Endothelial cell of umbilical vein (primary cell): ENCODE measurements at regions not wholly inside any gene's neighbourhood (a gene's known extent, or its start where the extent isn't known, plus 50 kb on each side); places are given as distances from the start of the nearest gene placed in this dataset.

Experiments used
- CTCF ChIP-seq, 2 donors: IDR thresholded peaks; 1 replicate in 1 of 2; 2 replicates in 1 of 2; pipeline ENCODE4 v1.5.1; 2011; ENCODE audit warnings: low read length in 2 of 2, mild to moderate bottlenecking in 2 of 2, moderate library complexity in 2 of 2, control low read depth in 1 of 2, inconsistent platforms in 1 of 2, low read depth in 1 of 2; ENCODE audit not compliant: insufficient read depth in 1 of 2; ENCODE audit errors: extremely low read depth in 1 of 2
- EZH2 ChIP-seq: IDR thresholded peaks from 2 replicates; pipeline ENCODE4 v1.6.1; 2012; ENCODE audit warnings: borderline replicate concordance, low read depth, mild to moderate bottlenecking, moderate library complexity, low read length, inconsistent platforms; ENCODE audit not compliant: severe bottlenecking
- FOS ChIP-seq: IDR thresholded peaks from 2 replicates; pipeline ENCODE4 v1.6.1; 2011; ENCODE audit warnings: mild to moderate bottlenecking, low read length, moderate library complexity, borderline replicate concordance; ENCODE audit not compliant: insufficient read depth
- JUN ChIP-seq: IDR thresholded peaks from 2 replicates; pipeline ENCODE4 v1.6.1; 2011; ENCODE audit warnings: borderline replicate concordance, low read depth; ENCODE audit not compliant: insufficient read length, insufficient read depth
- MYC ChIP-seq: IDR thresholded peaks from one replicate; pipeline ENCODE4 v1.6.1; 2011; ENCODE audit warnings: mild to moderate bottlenecking, low read depth, low read length
- POLR2A ChIP-seq: IDR thresholded peaks from 2 replicates; pipeline ENCODE4 v1.6.1; 2012; ENCODE audit warnings: low read depth, mild to moderate bottlenecking, control low read depth, low read length
- POLR2AphosphoS5 ChIP-seq: IDR thresholded peaks from 2 replicates; pipeline ENCODE4 v1.6.1; 2012; ENCODE audit warnings: low read depth, mild to moderate bottlenecking, control low read depth, low read length, moderate library complexity; ENCODE audit not compliant: insufficient read depth

DNA sequence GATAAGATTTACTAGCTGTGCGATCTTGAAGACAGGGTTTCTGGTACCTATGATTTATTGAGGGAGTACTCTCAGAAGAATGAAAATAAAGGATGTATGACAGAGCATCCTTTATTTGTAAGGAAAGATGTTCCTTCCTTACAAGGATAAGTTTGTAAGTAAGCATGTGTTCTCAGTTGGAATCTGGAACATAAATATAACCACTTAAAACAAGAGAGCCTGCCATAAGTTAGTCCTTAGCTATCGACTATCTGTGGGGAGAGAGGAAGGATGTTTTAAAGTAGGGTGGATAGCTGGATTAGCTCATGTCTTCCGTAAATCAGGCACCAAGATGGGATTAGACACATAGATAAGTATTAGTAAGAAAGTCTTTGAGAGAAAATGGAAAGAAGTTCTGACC lies 192.6 kb upstream of the CARD18 start:
- TF ChIP-seq CTCF (IDR thresholded peaks at IDR 0.05; ENCODE audit: extremely low read depth in 1 of 2, insufficient read depth in 1 of 2, low read depth in 1 of 2, low read length in 2 of 2) (no peak), POLR2A (no peak), EZH2 (no peak), POLR2AphosphoS5 (no peak), JUN (no peak), FOS (no peak), MYC (no peak)
